HEK293 (cell line): ENCODE measurements at regions not wholly inside any gene's neighbourhood (a gene's known extent, or its start where the extent isn't known, plus 50 kb on each side); places are given as distances from the start of the nearest gene placed in this dataset.

ENCODE experiments used
- CTCF ChIA-PET: fragments of 350-600 bp; formaldehyde crosslinking; extraction: SDS; loops from one replicate; lab custom pipeline; 2021; ENCODE audit warnings: antibody characterized with exemption; lab: Yijun Ruan, JAX
- POLR2A ChIA-PET: fragments of 300-600 bp; formaldehyde crosslinking; extraction: SDS; loops from one replicate; lab custom pipeline; 2020; ENCODE audit warnings: antibody characterized with exemption, inconsistent platforms; lab: Yijun Ruan, JAX
- H3K27ac ChIP-seq: fragments of 200-500 bp; sonication (Bioruptor generic); 2 replicates; pipeline ENCODE4 v1.5.1; 2014; ENCODE audit warnings: low read depth, low read length, control low read depth, inconsistent platforms; ENCODE audit errors: extremely low read depth
- H3K36me3 ChIP-seq, 2 experiments: fragments of 200-500 bp in 1 of 2; sonication (Bioruptor generic) in 1 of 2; 1 replicate in 1 of 2; 2 replicates in 1 of 2; pipeline ENCODE4 v1.5.1; 2014 to 2017; ENCODE audit warnings: inconsistent platforms in 2 of 2, low read length in 2 of 2; ENCODE audit not compliant: control insufficient read depth in 2 of 2, insufficient read depth in 1 of 2
- H3K4me1 ChIP-seq: fragments of 200-500 bp; sonication (Bioruptor generic); 2 replicates; pipeline ENCODE4 v1.5.1; 2014; ENCODE audit warnings: mild to moderate bottlenecking, low read length, inconsistent platforms; ENCODE audit not compliant: control insufficient read depth, insufficient read depth
- H3K4me3 ChIP-seq: 2 replicates; pipeline ENCODE4 v1.5.1; 2011; ENCODE audit warnings: low read depth, mild to moderate bottlenecking, control low read depth, low read length, moderate library complexity
- H3K9me3 ChIP-seq: fragments of 200-500 bp; sonication (Bioruptor generic); 2 replicates; pipeline ENCODE4 v1.5.1; 2014; ENCODE audit warnings: low read depth, low read length, inconsistent platforms; ENCODE audit not compliant: control insufficient read depth, insufficient read depth
- IKZF3 ChIP-seq: fragments of 450-650 bp; IDR thresholded peaks from 2 replicates; pipeline ENCODE4 v1.5.0; 2018; ENCODE audit warnings: missing biosample characterization, mild to moderate bottlenecking, missing genetic modification characterization, moderate library complexity
- OVOL3 ChIP-seq: fragments of 450-650 bp; formaldehyde crosslinking; IDR thresholded peaks from 2 replicates; pipeline ENCODE4 v1.5.1; 2016; ENCODE audit warnings: missing biosample characterization, missing genetic modification characterization
- YY2 ChIP-seq: fragments of 450-650 bp; formaldehyde crosslinking; IDR thresholded peaks from 2 replicates; pipeline ENCODE4 v1.5.1; 2016; ENCODE audit warnings: missing biosample characterization, missing genetic modification characterization
- ZBTB21 ChIP-seq: fragments of 450-650 bp; formaldehyde crosslinking; IDR thresholded peaks from 2 replicates; pipeline ENCODE4 v1.5.1; 2017; ENCODE audit warnings: missing biosample characterization, missing genetic modification characterization
- ZBTB48 ChIP-seq: fragments of 450-650 bp; formaldehyde crosslinking; IDR thresholded peaks from 2 replicates; pipeline ENCODE4 v1.5.1; 2016; ENCODE audit warnings: missing biosample characterization, missing genetic modification characterization
- ZBTB49 ChIP-seq: fragments of 450-650 bp; formaldehyde crosslinking; IDR thresholded peaks from 2 replicates; pipeline ENCODE4 v1.5.1; 2016; ENCODE audit warnings: missing biosample characterization, missing genetic modification characterization, low read depth
- ZNF132 ChIP-seq: fragments of 450-650 bp; formaldehyde crosslinking; IDR thresholded peaks from 2 replicates; pipeline ENCODE4 v1.5.1; 2017; ENCODE audit warnings: missing biosample characterization, missing genetic modification characterization, borderline replicate concordance
- ZNF175 ChIP-seq: fragments of 450-650 bp; formaldehyde crosslinking; IDR thresholded peaks from 2 replicates; pipeline ENCODE4 v1.5.1; 2016; ENCODE audit warnings: missing biosample characterization, missing genetic modification characterization
- ZNF221 ChIP-seq: fragments of 450-650 bp; formaldehyde crosslinking; IDR thresholded peaks from 2 replicates; pipeline ENCODE4 v1.5.1; 2017; ENCODE audit warnings: missing biosample characterization, missing genetic modification characterization, borderline replicate concordance
- ZNF292 ChIP-seq: fragments of 450-650 bp; formaldehyde crosslinking; IDR thresholded peaks from 2 replicates; pipeline ENCODE4 v1.5.1; 2016; ENCODE audit warnings: low read depth, missing biosample characterization, missing genetic modification characterization, borderline replicate concordance
- ZNF354C ChIP-seq: fragments of 450-650 bp; formaldehyde crosslinking; IDR thresholded peaks from 2 replicates; pipeline ENCODE4 v1.5.1; 2016; ENCODE audit warnings: missing biosample characterization, missing genetic modification characterization, low read depth, borderline replicate concordance
- ZNF37A ChIP-seq: fragments of 450-650 bp; IDR thresholded peaks from 2 replicates; pipeline ENCODE4 v1.5.1; 2018; ENCODE audit warnings: missing biosample characterization, missing genetic modification characterization
- ZNF398 ChIP-seq: fragments of 450-650 bp; formaldehyde crosslinking; IDR thresholded peaks from 2 replicates; pipeline ENCODE4 v1.5.1; 2017; ENCODE audit warnings: missing biosample characterization, missing genetic modification characterization
- ZNF596 ChIP-seq: fragments of 450-650 bp; IDR thresholded peaks from 2 replicates; pipeline ENCODE4 v1.5.0; 2018; ENCODE audit warnings: missing biosample characterization, mild to moderate bottlenecking, missing genetic modification characterization, moderate library complexity
- ZNF629 ChIP-seq: fragments of 450-650 bp; formaldehyde crosslinking; IDR thresholded peaks from 2 replicates; pipeline ENCODE4 v1.5.1; 2017; ENCODE audit warnings: missing biosample characterization, missing genetic modification characterization
- ZNF658 ChIP-seq: fragments of 450-650 bp; formaldehyde crosslinking; IDR thresholded peaks from 2 replicates; pipeline ENCODE4; 2016; ENCODE audit warnings: missing biosample characterization, missing genetic modification characterization
- ZNF701 ChIP-seq: fragments of 450-650 bp; formaldehyde crosslinking; IDR thresholded peaks from 2 replicates; pipeline ENCODE4 v1.5.1; 2016; ENCODE audit warnings: missing biosample characterization, missing genetic modification characterization
- ZNF707 ChIP-seq: fragments of 450-650 bp; formaldehyde crosslinking; IDR thresholded peaks from 2 replicates; pipeline ENCODE4 v1.5.1; 2016; ENCODE audit warnings: missing biosample characterization, missing genetic modification characterization
- ZNF76 ChIP-seq: fragments of 450-650 bp; formaldehyde crosslinking; IDR thresholded peaks from 2 replicates; pipeline ENCODE4; 2016; ENCODE audit warnings: low read depth, missing biosample characterization, missing genetic modification characterization, borderline replicate concordance
- ZNF777 ChIP-seq: fragments of 450-650 bp; formaldehyde crosslinking; IDR thresholded peaks from 2 replicates; pipeline ENCODE4 v1.5.1; 2017; ENCODE audit warnings: missing biosample characterization, missing genetic modification characterization, borderline replicate concordance
- ZNF837 ChIP-seq: fragments of 450-650 bp; formaldehyde crosslinking; IDR thresholded peaks from 2 replicates; pipeline ENCODE4 v1.5.1; 2016; ENCODE audit warnings: missing biosample characterization, missing genetic modification characterization
- TF ChIP-seq, protein P1 (sequence below): fragments of 450-650 bp; formaldehyde crosslinking; IDR thresholded peaks from 2 replicates; pipeline ENCODE4 v1.5.1; 2016; ENCODE audit warnings: missing biosample characterization, missing genetic modification characterization
- TF ChIP-seq, protein P2 (sequence below): fragments of 450-650 bp; formaldehyde crosslinking; conservative IDR thresholded peaks from 2 replicates; pipeline ENCODE4 v1.5.1; 2016; ENCODE audit warnings: low read depth, missing biosample characterization, missing genetic modification characterization
- TF ChIP-seq, protein P3 (sequence below): fragments of 450-650 bp; formaldehyde crosslinking; IDR thresholded peaks from 2 replicates; pipeline ENCODE4 v1.5.1; 2016; ENCODE audit warnings: missing biosample characterization, missing genetic modification characterization
- TF ChIP-seq, protein P4 (sequence below): fragments of 450-650 bp; formaldehyde crosslinking; IDR thresholded peaks from 2 replicates; pipeline ENCODE4 v1.5.1; 2016; ENCODE audit warnings: missing biosample characterization, missing genetic modification characterization

DNA sequence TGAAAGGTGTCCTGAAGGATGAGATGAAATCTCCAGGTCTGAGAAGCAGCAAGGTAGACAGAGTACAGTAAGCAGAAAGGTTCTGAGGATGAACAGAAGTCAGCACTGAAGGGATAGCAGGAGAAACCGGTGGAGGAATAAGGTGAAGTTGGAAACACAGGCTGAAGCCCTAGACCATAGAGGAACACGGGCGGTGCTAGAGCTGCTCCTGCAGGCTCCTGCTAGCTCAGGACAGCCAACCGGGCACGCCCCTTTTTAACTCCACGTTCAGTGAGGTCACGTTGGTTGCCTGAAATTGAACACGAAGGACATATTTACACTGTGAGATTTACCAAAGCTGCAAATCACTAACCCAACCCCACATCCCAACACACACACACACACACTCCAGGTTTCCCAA lies 1886.4 kb upstream of the AGA start:
- Histone ChIP-seq H3K9me3 (no peaks in the 10 kb centered on the region), H3K4me1 (no peaks in the 10 kb centered on the region), H3K4me3 (no peak overlapping the region), H3K36me3 (no peaks in the 10 kb centered on the region), H3K27ac (no peak overlapping the region)
- CTCF ChIA-PET = interaction anchor here (0.6 kb wide), 1 partner anchor 197 kb away, joined by 3 read pairs; no protein-coding TSS in a partner anchor
- POLR2A ChIA-PET = no interaction called here
- no peak for TF ChIP-seq ZNF37A (tag by site-specific recombination)
- no peak for TF ChIP-seq ZNF132 (tag by site-specific recombination)
- no peak for TF ChIP-seq ZNF837 (tag by site-specific recombination)
- no peak for TF ChIP-seq IKZF3 (tag by site-specific recombination)
- no peak for TF ChIP-seq ZNF175 (tag by site-specific recombination)
- no peak for TF ChIP-seq OVOL3 (tag by site-specific recombination)
- TF ChIP-seq ZNF701 (tag by site-specific recombination) = no peak
- no peak for TF ChIP-seq ZNF658 (tag by site-specific recombination)
- TF ChIP-seq ZNF777 (tag by site-specific recombination) = no peak
- TF ChIP-seq ZNF707 = no peak
- TF ChIP-seq ZBTB49 (tag by site-specific recombination) = no peak
- no peak for TF ChIP-seq ZBTB48
- TF ChIP-seq ZBTB21 = no peak
- TF ChIP-seq ZNF596 = no peak
- TF ChIP-seq ZNF76 = no peak
- no peak for TF ChIP-seq ZNF354C (tag by site-specific recombination)

DNA sequence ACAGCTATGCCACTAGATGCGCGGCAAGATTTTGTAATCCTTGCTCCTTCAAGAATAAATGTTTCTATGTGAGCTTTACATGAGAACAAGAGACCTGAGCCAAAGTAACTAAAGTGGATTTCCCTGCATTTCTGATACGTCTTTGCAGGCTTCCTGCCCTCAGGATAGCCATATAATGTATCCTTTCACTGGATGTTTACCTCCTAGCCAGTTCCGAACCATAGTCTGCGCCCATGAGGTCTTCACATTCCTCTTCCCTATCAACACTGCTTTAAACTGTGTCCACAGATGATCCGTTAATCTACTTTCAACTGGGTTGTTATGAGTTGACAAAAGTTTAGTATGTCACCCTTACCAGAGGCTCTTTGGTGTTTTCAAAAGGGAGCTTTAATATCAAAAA lies 1889.1 kb upstream of the AGA start:
- ChIA-PET POLR2A (no interaction called here), CTCF (no interaction called here)
- no peak overlapping the region for H3K4me3 ChIP-seq
- no peak overlapping the region for H3K27ac ChIP-seq
- no peaks in the 10 kb centered on the region for H3K4me1 ChIP-seq
- H3K36me3 ChIP-seq = no peaks in the 10 kb centered on the region
- no peaks in the 10 kb centered on the region for H3K9me3 ChIP-seq
- TF ChIP-seq, protein P1, sequence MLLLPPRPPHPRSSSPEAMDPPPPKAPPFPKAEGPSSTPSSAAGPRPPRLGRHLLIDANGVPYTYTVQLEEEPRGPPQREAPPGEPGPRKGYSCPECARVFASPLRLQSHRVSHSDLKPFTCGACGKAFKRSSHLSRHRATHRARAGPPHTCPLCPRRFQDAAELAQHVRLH (tag by site-specific recombination) = no peak
- TF ChIP-seq ZNF629 (tag by site-specific recombination) = no peak
- TF ChIP-seq, protein P2, sequence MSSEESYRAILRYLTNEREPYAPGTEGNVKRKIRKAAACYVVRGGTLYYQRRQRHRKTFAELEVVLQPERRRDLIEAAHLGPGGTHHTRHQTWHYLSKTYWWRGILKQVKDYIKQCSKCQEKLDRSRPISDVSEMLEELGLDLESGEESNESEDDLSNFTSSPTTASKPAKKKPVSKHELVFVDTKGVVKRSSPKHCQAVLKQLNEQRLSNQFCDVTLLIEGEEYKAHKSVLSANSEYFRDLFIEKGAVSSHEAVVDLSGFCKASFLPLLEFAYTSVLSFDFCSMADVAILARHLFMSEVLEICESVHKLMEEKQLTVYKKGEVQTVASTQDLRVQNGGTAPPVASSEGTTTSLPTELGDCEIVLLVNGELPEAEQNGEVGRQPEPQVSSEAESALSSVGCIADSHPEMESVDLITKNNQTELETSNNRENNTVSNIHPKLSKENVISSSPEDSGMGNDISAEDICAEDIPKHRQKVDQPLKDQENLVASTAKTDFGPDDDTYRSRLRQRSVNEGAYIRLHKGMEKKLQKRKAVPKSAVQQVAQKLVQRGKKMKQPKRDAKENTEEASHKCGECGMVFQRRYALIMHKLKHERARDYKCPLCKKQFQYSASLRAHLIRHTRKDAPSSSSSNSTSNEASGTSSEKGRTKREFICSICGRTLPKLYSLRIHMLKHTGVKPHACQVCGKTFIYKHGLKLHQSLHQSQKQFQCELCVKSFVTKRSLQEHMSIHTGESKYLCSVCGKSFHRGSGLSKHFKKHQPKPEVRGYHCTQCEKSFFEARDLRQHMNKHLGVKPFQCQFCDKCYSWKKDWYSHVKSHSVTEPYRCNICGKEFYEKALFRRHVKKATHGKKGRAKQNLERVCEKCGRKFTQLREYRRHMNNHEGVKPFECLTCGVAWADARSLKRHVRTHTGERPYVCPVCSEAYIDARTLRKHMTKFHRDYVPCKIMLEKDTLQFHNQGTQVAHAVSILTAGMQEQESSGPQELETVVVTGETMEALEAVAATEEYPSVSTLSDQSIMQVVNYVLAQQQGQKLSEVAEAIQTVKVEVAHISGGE (tag by site-specific recombination) = no peak
- TF ChIP-seq, protein P3, sequence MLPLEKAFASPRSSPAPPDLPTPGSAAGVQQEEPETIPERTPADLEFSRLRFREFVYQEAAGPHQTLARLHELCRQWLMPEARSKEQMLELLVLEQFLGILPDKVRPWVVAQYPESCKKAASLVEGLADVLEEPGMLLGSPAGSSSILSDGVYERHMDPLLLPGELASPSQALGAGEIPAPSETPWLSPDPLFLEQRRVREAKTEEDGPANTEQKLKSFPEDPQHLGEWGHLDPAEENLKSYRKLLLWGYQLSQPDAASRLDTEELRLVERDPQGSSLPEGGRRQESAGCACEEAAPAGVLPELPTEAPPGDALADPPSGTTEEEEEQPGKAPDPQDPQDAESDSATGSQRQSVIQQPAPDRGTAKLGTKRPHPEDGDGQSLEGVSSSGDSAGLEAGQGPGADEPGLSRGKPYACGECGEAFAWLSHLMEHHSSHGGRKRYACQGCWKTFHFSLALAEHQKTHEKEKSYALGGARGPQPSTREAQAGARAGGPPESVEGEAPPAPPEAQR (tag by site-specific recombination) = no peak
- no peak for TF ChIP-seq YY2 (tag by site-specific recombination)
- TF ChIP-seq, protein P4, sequence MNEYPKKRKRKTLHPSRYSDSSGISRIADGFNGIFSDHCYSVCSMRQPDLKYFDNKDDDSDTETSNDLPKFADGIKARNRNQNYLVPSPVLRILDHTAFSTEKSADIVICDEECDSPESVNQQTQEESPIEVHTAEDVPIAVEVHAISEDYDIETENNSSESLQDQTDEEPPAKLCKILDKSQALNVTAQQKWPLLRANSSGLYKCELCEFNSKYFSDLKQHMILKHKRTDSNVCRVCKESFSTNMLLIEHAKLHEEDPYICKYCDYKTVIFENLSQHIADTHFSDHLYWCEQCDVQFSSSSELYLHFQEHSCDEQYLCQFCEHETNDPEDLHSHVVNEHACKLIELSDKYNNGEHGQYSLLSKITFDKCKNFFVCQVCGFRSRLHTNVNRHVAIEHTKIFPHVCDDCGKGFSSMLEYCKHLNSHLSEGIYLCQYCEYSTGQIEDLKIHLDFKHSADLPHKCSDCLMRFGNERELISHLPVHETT (tag by site-specific recombination) = no peak
- no peak for TF ChIP-seq ZNF221 (tag by site-specific recombination)
- no peak for TF ChIP-seq ZNF398 (tag by site-specific recombination)
- no peak for TF ChIP-seq OVOL3 (tag by site-specific recombination)
- TF ChIP-seq ZNF292 = no peak
